NB4 (cell line): ENCODE measurements at regions not wholly inside any gene's neighbourhood (a gene's known extent, or its start where the extent isn't known, plus 50 kb on each side); places are given as distances from the start of the nearest gene placed in this dataset.

ENCODE experiments used
- POLR2A ChIP-seq: IDR thresholded peaks from 2 replicates; pipeline ENCODE4 v1.6.1; 2011; ENCODE audit warnings: mild to moderate bottlenecking; ENCODE audit not compliant: insufficient read length; ENCODE audit errors: extremely low read depth
- TF ChIP-seq, protein P1 (sequence below): IDR thresholded peaks from one replicate; pipeline ENCODE4 v1.5.1; 2012; ENCODE audit warnings: low read depth, low read length
- TF ChIP-seq, protein P2 (sequence below): IDR thresholded peaks from 2 replicates; pipeline ENCODE4 v1.6.1; 2011; ENCODE audit warnings: low read depth, low read length

DNA sequence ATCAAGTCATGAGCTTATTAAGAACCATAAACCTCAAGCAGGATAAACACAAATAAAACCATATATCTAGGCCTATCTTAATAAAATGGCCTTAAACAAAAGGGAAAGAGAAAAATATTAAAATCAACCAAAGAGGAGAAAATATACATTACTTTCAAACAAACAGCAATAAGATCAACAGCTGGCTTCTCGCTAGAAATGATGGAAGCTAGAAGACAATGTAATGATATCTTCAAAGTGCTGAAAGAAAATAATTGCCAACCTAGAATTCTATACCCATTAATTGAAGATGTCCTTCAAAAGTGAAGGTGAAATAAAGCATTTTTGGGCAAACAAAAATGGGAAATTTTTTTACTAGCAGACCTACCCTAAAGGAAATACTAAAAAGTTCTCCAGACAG, 142.9 kb upstream of the PODXL start:
- no peak for TF ChIP-seq POLR2A
- TF ChIP-seq, protein P1, sequence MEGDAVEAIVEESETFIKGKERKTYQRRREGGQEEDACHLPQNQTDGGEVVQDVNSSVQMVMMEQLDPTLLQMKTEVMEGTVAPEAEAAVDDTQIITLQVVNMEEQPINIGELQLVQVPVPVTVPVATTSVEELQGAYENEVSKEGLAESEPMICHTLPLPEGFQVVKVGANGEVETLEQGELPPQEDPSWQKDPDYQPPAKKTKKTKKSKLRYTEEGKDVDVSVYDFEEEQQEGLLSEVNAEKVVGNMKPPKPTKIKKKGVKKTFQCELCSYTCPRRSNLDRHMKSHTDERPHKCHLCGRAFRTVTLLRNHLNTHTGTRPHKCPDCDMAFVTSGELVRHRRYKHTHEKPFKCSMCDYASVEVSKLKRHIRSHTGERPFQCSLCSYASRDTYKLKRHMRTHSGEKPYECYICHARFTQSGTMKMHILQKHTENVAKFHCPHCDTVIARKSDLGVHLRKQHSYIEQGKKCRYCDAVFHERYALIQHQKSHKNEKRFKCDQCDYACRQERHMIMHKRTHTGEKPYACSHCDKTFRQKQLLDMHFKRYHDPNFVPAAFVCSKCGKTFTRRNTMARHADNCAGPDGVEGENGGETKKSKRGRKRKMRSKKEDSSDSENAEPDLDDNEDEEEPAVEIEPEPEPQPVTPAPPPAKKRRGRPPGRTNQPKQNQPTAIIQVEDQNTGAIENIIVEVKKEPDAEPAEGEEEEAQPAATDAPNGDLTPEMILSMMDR: no peak
- TF ChIP-seq, protein P2, sequence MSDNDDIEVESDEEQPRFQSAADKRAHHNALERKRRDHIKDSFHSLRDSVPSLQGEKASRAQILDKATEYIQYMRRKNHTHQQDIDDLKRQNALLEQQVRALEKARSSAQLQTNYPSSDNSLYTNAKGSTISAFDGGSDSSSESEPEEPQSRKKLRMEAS: no peak
